NCI-H1105 (cell line): ENCODE measurements at regions not wholly inside any gene's neighbourhood (a gene's known extent, or its start where the extent isn't known, plus 50 kb on each side); places are given as distances from the start of the nearest gene placed in this dataset.

Experiments used
- DNase-seq: peaks from one replicate; lab custom pipeline; 2025; lab: John Stamatoyannopoulos, UW

DNA sequence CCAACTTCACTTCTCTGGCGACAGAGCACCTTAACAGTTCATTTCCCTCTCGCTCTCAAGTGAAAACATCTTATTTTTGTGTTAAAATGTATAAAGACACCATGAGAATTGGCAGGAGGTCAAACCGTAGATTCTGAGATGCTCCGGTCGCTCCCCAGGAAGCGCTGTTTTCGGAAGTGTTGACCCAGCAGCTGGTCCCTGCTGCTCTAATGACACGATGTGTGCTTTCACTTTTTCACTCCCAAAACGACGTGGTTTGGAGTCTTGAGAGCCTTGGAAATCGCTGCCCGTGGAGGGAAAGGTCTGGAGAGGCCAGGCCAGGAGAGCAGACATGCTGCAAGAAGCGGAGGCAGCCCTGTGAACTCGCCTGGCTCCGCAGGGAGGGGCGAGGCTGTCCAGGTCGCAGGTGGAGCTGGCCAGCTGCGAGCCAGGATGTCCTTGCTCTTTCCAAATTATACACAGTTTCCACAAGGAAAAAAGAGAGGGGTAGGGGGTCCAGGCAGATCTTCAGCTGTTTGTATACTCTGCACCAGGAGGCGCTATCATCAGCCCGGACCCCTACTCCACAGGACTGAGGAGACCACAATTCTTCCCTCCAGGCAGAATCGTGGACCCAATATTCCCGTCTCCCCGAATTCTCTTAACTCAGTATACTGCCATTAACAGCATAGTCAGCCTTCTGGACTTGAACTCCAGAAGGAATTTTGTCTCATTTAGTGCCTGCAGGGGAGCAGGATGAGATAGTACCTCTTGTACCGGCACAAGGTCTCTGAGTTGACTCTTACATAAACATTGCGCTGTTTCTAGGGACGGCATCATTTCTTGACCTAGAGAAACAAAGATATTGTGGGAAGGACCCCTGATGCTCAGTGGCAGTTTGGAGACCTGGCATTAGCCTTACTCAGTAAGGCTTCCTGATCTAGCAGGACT, 248.6 kb upstream of the ANKRD55 start:
- DNase-seq, result no peak

DNA sequence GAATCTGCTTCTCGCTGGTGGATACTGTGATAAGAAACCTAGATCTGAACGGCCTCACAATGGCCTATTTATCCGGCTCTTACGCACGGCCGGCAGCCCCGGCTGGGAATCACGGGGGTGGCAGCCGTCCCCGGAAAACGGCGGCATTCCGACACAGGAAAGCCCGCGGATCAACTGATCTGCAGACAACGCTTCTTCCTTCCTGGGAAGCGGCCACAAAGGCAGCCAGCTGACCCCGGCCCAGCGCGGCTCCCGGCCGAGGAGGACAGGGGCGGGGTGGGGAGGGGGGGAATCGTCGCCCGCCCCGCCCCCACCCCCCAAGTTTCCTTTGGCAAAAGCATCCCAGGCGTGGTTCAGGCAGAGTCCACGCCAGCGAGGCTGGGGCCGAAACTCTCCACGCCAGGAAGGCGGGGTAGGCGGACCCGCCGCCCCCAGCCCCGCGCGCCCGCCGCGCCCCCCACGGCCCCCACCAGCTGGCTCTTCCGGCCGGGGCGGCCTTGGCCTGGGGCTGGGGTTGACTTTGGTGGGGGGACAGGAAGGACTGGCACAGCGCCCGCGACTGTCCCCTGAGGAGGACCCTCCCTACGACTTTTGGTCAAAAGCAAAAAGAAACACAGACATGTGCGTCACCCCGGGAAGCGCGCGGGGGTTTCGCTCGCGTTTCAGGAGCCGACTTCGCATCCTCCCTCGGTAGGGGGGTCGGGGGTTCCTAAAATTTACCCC, 247.7 kb upstream of the ANKRD55 start:
- DNase-seq, result no peak

DNA sequence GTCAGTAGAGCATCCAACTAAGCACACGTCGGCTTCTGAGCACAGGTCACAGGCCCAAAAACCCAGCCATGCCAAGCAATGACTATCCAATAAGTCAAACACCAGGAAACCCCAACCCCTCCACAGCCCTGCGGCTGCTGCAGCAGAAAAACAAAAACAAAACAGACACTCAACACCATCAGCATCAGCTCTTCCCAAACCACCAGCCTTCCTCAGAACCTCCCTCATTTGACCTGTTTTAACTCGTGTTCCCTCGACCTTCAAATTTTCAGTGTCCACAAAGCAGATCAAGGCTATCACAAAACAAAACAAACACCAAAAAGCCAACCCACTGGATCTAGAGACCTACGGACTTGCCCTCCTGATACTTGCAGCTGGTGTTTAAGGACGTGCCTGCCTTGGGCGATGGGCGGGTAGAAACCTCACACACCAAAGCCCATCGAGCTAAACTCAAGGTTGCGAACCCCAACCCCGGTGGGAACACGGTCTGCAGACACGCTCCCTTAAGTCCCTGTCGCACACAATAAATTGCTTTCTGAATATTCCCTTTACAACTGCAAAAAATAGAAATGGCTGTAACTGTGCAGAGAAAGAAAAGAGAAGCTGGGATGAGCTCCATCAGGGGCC, 247.1 kb upstream of the ANKRD55 start:
- no peak for DNase-seq

DNA sequence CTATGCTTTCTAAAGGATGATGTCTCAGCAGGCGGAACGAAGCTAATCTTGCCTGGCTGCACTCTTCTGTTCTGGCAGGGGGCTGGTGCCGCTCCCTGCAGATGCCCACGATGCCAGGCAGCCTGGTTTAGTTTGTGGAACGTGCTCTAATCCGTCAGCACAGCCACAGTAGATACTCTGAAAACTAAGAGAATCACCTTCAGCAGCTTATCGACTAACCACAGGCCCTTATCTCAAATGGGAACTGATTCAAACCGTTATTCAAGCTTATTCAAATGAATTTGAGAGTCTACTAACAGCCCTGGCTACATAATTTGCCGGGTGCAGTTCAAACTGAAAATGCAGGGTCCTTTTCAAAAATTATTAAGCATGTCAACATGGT, 246.6 kb upstream of the ANKRD55 start:
- DNase-seq, result no peak

DNA sequence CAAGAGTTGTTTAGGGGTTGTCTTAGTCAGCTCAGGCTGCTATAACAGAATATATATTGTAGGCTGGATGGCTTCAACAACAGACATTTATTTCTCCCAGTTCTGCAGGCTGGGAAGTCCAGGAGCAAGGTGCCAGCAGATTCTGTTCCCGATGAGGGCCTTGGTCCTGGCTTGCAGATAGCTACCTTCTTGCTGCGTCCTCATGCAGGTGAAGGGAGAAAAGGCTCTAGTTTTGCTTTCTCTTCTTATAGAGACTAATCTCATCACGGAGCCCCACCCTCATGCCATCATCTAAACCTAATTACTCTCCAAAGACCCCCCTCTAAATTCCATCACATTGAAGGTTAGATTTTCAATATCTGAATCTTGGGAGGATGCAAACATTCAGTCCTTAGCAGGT, 246.0 kb upstream of the ANKRD55 start:
- no peak for DNase-seq

DNA sequence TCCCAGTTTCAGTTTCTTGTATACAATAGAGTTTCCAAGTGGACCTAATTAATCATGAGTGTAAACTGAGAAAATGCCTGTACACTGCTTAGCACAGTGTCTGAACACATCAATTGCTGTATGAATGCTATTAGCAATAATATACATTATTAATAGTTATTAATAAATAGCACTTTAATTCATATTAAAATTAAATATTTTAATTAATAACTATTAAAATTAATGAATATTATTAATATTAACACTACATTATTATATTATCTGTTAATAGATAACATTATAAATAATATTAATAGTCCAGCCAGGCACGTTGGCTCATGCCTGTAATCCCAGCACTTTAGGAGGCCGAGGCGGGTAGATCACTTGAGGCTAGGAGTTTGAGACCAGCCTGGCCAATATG, 244.9 kb upstream of the ANKRD55 start:
- DNase-seq, result no peak

DNA sequence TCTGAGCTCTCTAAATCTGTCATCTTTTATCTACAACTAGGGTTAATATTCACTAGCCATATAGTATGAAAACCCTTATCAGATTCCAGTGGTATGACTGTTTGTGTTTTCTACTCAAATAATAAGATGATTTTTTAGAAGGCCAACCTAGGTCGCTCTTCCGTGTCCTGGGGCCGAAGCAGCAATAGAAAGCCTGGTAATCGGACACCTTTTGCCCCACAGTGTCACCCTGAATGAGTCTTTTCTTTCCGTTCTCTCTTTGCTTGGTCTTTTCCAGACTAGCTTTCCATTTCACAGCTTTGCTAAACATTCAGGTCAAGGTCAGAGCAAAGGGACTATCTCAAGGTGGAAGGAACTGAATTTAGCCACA, 243.3 kb upstream of the ANKRD55 start:
- DNase-seq, result no peak

DNA sequence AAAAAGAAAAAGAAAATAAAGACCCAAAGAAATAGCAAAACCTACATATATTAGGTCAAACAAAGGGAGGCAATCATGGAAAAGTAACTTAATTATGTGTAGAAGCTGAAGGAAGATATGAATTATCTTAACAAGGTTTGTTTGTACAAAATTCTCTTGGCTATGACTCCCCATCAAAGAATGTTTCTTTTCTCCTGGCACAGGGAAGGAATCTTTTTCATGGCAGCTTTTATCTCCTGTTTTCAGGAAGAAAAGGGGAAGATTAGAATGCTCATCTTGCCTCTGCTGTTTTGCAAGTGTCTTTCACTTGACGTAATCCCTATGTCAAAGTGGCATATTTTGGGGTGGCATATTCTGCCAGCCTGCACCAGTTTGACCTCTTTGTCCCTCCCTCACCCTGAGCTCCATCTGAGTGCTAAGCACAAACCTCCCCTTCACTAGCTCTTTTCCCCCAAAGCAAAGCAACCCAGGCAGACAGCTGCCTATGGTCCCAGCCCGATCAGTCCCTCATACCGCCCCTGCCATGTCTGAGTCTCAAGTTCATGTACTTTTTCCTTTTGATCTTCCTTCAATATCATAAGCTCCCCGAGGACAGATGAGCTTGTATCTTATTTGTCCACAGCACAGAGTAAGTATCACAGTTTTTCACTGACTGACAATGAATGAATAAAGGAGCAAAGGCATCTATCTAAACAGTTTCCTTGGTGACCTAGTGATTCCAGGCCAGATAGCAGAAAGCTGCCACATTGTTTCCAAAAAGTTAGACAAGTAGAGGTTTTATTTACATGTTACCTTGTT, 242.8 kb upstream of the ANKRD55 start:
- no peak for DNase-seq

DNA sequence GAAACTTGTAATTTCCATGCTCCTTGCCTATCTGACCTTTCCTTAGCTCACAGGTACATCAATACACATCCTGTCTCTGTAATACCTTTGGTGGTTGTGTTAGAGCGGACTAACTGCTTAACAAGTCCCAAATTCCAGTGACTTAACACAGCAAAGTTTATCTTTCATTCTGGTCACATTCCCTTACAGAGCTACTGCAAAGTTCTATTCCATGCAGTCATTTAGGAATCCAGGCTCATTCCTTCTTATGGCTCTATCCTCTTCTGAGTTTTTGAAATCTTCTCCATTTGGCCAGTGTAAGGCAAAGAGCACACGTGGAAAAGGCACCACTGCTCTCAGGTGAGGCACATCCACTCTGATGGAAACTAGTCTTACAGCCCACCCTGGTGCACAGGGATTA, 238.6 kb upstream of the ANKRD55 start:
- DNase-seq, result no peak

DNA sequence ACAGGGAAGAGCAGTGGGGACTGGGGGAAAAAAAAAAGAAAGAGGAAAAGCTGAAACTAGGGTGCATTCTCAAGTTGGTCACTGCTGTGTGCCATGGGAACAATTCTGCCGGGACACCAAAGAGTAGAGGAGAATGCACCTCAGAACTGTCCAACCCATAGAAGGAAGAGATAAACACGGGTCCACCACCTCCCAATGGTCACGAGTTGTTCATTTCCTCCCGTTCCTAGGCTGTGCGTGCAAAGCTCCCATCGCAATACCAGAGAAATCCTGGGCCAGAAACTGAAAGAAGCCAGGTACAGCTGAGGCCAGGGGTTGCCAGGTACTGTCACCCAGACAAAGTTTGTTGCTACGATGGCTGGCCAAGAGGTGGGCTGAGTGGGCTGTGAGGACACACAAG, 236.9 kb upstream of the ANKRD55 start:
- no peak for DNase-seq

DNA sequence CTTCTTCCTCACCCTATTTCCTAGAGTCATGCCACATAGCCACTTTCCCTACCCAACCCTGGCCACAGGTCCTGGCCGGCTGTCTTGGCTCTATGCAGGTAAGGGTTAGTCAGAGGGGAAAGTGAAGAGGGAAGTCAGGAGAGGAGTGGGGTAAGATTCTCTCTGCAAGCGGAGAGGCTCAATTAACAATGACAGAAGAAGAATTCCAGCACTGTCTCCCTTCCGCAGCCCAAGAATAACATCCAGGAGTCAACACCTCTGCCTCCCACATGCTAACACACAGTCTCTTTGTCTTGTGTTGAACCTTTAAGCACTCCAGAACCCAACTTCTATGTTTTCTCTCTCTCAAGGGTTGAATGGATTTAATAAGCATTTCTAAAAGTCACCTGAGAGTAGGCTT, 235.1 kb upstream of the ANKRD55 start:
- DNase-seq, result no peak

DNA sequence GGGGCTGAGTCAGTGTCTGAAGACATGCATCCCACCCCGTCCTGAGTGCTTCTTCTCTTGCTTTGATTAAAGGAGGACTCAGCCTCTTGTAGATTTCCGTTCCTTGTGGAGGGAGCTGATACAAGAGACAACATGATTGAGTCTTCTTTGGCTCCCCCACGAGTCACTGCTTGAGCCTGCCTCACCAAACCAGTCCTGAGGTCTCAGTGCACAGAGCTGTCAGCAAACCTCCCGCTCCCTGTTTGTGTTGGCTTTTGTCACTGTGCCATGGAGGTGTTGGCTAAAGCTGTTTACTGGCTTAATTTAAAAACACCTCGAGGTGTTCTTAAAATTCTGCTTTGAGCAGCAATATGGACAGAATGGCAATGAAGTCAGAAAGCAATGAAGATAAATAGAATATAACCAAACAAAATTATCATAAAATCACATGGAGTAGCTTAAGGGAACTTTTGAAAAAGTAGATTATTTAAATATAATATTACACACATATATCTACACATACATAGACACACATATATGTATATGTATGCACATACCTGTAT, 234.1 kb upstream of the ANKRD55 start:
- DNase-seq, result no peak

DNA sequence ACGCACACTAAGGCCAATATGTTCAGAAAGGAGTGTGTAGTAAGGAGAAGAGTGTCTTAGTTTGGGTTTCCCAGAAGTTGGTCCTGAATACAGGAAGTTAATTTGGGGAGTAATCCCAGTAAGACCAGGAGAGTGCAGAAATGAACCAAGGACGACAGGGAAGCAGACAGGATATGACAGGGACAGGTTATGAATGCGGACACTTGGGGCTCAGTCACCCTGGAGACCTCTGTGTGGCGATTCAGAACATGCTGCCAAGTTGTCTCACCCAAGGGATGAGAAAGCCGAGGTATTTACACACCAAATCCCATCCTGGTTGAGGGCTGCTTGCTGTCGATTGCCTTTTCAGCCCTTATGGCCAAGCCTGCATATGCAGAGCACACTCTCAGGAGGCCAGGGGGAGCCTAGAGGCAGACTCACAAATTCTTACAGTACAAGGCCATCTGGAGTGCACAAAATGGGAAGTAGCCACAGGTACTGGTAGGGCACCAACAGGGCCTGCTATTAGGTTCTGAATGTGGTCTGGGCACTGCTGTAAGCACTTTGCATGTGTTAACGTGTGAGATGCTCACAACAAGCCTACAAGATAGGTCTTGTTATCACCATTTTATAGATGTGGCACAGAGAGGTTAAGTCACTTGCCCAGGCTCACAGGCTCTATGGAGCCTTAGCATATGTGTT, 233.1 kb upstream of the ANKRD55 start:
- no peak for DNase-seq

DNA sequence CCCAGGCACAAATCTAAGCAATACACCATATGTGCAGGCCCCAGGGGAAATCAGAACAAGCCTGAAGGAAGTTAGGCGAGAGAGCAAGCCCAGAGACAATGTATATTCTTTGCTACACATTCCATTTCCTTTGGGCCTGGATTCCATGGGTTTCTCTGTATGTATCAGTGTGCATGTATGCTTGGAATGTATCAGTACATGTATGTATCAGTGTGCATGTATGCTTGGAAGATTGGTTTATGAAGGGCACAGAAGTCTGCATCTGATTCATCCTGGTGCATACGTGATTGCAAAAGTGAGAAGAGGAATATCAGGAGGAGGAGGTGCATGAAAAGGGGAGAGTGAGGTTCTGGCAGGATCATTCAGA, 232.6 kb upstream of the ANKRD55 start:
- DNase-seq, result no peak

DNA sequence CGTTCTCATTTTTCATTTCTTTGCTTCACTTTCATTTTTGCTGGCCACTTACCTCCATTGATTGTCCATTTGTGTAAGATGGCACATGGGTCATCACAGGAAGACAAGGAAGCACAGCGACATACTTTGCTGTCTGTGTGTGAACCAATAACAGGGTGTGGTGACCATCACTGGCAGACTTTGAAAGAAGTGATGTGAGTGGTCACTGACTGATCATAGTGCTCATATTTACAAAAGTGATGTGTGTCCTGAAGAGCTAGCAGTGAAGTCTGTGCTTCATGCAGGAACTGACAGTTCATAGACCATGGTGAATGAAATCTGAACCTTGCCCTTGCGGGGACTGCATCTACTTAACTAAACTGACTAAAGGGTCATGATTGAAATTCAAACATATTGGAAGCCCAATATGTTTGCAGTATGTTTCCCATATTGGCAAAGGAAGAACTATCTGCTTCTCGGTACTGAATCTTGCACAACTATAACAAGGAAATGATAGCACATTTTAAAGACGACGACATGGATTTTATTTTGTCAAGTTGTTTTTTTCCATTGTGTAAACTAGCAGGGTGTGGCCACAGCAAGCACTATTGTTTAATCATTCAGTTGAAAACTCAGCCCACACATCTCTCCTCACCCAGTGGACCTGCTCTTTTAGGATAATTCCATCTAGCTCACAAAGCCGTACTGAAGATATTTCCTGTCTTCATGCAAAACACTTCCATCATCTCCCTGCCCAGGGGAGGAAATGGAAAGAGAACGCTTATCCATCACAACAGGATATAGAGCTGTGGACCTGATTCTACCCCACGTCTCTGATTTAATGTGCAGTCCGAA, 232.0 kb upstream of the ANKRD55 start:
- DNase-seq, result no peak

DNA sequence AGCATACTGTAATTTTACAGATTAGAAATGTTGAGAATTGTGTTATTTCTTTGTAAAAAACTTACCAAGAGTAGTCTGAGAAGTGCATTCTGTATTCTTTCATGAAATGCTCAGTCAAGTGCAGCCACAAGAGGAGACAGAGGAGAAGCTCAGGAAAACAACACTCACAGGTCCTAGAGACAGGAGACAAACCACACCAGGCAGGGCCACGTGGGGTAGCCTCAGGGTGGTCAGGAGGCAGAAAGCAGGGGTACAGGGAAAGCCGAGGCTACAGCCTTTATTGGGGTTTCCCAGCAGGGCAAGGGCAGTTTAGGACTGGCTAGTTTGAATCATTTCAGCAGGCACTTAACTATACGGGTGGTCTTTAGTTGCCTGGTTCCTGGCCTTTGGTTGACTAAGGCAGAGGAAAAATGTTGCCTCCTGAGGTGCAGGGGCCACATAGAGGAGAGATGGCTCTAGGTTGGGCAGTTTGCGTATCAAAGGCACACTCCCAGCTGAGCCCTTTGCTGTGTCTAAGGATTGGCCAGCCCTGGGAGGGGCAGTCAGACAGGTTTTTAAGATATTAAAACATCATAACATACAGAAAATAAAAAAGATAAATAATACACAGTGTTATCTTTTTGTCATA, 230.9 kb upstream of the ANKRD55 start:
- no peak for DNase-seq

DNA sequence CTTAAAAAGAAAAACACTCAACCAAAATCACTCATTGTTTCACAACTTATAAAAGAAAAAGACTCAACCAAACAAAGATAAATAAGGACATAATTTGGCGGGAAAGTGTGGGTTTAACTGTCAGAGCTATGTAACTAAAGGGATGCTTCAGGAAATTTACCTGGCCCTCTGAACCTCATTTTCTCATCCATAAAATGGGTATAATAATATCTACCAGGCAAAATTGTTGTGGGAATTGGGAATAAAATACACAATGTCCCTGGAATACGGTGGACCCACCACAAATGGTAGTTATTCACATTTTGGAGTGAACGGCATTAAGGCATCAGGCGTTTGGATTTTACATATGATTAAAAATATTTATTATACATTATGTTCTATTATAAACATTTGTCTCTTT, 228.5 kb upstream of the ANKRD55 start:
- no peak for DNase-seq

DNA sequence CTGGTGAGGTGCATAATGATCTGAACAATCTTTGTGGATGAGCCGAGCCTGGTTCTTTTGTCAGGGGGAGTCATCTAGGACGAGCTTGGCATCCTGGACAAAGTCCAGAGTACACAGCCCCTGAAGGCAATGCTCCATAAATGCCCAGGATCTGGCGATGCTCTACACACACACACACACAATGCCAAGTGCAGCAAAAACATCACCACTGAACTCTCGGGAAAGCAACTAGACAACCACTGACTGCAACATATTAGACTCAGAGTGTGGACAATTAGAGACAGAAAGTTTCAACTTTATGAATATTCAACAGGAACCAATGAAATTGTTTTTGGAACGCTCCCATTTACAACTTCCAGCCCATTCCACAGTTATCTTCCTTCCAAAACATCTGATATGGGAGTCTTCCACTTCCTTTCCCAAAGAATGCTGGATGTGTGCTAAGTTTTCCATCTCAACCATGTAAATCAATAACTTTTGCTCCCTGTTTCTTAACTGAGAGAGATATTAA, 227.6 kb upstream of the ANKRD55 start:
- no peak for DNase-seq

DNA sequence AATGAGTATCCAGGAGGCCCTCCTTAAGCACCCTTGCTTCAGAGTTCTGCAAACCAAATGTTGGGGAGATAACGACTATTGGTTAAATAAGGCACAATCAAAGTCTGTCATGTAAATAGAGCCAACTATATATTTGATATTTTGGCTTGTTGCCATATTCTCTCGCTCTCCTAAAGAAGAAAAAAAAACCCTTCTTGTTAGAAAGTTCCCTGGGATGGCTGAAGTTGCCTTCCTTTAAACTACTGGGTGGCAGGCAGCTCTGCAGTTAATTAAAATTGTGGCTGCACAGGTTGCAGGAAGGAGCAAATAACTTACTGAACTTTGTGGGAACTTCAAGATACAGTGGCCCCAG, 227.0 kb upstream of the ANKRD55 start:
- no peak for DNase-seq
